ENCODE measurements at regions not wholly inside any gene's neighbourhood (a gene's known extent, or its start where the extent isn't known, plus 50 kb on each side); places are given as distances from the start of the nearest gene placed in this dataset.

DNA sequence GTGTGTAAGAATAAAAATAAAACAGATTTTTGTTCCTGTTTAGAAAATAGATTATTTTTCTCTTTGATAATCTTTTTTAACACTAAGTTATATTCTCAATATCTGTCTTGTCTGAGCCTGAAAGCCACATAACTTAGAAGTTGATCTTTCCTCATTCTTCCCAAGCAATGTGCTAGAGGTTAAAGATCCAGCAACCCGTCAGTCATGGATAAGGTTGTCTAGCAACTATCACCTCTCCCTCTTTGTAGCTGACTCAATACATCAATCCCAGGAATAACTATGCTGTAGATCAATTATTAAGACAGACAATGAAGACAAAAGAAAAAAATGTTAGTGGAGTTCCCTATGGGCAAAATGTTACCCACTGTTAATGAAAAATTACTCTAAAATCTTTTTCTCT lies 813.1 kb upstream of the CCDC179 start:
- TF ChIP-seq POLR2A (IDR thresholded peaks at IDR 0.05), result no peak
- TF ChIP-seq, protein P1, sequence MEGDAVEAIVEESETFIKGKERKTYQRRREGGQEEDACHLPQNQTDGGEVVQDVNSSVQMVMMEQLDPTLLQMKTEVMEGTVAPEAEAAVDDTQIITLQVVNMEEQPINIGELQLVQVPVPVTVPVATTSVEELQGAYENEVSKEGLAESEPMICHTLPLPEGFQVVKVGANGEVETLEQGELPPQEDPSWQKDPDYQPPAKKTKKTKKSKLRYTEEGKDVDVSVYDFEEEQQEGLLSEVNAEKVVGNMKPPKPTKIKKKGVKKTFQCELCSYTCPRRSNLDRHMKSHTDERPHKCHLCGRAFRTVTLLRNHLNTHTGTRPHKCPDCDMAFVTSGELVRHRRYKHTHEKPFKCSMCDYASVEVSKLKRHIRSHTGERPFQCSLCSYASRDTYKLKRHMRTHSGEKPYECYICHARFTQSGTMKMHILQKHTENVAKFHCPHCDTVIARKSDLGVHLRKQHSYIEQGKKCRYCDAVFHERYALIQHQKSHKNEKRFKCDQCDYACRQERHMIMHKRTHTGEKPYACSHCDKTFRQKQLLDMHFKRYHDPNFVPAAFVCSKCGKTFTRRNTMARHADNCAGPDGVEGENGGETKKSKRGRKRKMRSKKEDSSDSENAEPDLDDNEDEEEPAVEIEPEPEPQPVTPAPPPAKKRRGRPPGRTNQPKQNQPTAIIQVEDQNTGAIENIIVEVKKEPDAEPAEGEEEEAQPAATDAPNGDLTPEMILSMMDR (IDR thresholded peaks at IDR 0.05), result no peak
